Activated T-helper 1 cell treated with anti-CD3 and anti-CD28 coated beads, Interleukin-12 subunit alpha, Interleukin-12 subunit beta, Interleukin-2, Interleukin-4 antibody, amounts not matched to agents 30 ng/mL and 10 ng/mL and 1 ng/mL, durations not matched to agents 14 hours and 24 hours and 36 hours (primary cell): ENCODE measurements at regions not wholly inside any gene's neighbourhood (a gene's known extent, or its start where the extent isn't known, plus 50 kb on each side); places are given as distances from the start of the nearest gene placed in this dataset.

ENCODE experiments used
- DNase-seq: peaks from one replicate; pipeline ENCODE4 v3.0.0; 2021; ENCODE audit warnings: low spot score
- H3K27ac Mint-ChIP-seq: one replicate; pipeline ENCODE4 v1.8.0; 2021; ENCODE audit warnings: mild to moderate bottlenecking, mixed read lengths
- H3K27me3 Mint-ChIP-seq: one replicate; pipeline ENCODE4 v1.8.0; 2022; ENCODE audit warnings: mild to moderate bottlenecking, moderate library complexity, mixed read lengths; ENCODE audit not compliant: insufficient read depth
- H3K36me3 Mint-ChIP-seq: one replicate; pipeline ENCODE4 v1.8.0; 2021; ENCODE audit warnings: low read depth, mixed read lengths
- H3K4me1 Mint-ChIP-seq: one replicate; pipeline ENCODE4 v1.8.0; 2021; ENCODE audit warnings: low read depth, mixed read lengths
- H3K4me3 Mint-ChIP-seq: one replicate; pipeline ENCODE4 v1.8.0; 2021; ENCODE audit warnings: mild to moderate bottlenecking, moderate library complexity, mixed read lengths
- H3K9me3 Mint-ChIP-seq: one replicate; pipeline ENCODE4 v1.8.0; 2021; ENCODE audit warnings: mixed read lengths
- intact Hi-C: fragments of 100-400 bp; cut with micrococcal nuclease; formaldehyde crosslinking; loops from one replicate; pipeline ENCODE4 v1.15.1; 2024

DNA sequence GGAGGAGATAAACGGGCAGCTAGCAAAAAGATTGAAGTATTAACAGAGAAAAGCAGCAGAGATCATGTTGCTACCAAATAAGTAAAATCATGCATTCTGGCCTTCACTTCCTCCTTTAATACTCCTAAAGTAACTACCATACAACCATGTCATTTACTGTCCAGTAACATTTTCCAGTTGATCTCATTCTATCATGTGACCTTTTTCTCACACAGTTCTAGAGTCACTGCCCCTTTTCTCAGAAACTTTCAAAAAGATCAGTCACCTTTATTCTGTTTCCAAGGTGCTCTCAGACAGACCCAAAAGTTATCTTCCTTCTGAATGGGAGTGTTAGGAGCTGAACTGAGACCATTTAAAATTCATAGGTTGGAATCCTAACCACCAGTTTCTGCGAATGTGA is 984.4 kb downstream of the FAM181B start:
- Mint-ChIP-seq H3K27me3 (no peaks in the 10 kb centered on the region), H3K4me1 (no peaks in the 10 kb centered on the region)

GRCh38 chr11:81744336-81745116 is 989.1 kb downstream of the FAM181B start:
- H3K9me3 Mint-ChIP-seq, result no peaks in the 10 kb centered on the region
- no peak overlapping the region for H3K4me3 Mint-ChIP-seq
- peaks cover 2% of the 10 kb centered on the region for H3K27me3 Mint-ChIP-seq
- no peaks in the 10 kb centered on the region for H3K36me3 Mint-ChIP-seq
- intact Hi-C loops, result no loop called here
- H3K27ac Mint-ChIP-seq, result no peak overlapping the region
- DNase-seq, result no peak
- H3K4me1 Mint-ChIP-seq, result no peaks in the 10 kb centered on the region

More for the DNA sequence above, 984.4 kb downstream of the FAM181B start:
- H3K4me3 Mint-ChIP-seq, result no peak overlapping the region
- intact Hi-C loops, result no loop called here
- no peaks in the 10 kb centered on the region for H3K9me3 Mint-ChIP-seq
- H3K36me3 Mint-ChIP-seq, result no peaks in the 10 kb centered on the region
- DNase-seq, result no peak
- no peak overlapping the region for H3K27ac Mint-ChIP-seq

GRCh38 chr11:81725701-81726100 is 1008.0 kb downstream of the FAM181B start:
- Mint-ChIP-seq H3K4me3 (no peak overlapping the region), H3K9me3 (no peaks in the 10 kb centered on the region), H3K36me3 (no peaks in the 10 kb centered on the region), H3K27ac (no peak overlapping the region), H3K27me3 (no peaks in the 10 kb centered on the region), H3K4me1 (no peaks in the 10 kb centered on the region)
- no peak for DNase-seq
- intact Hi-C loops, result no loop called here

DNA sequence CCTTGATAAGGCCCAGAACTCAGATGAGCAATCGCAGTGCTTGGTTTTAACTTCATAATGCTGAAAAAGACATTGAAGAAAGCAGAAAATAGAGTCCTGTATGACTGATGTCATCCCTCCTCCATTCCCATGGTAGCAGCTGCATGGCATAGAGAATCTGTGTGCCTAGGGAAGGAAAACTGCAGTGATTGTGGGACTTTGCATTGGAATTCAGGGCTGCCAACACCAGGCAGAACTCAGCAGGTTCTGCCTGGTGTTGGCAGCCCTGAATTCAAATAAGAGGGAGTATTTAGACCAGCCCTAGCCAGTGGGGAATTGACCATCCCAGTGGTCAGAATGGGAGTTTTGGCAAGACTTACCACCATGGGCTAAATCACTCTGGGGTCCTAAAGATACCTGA is 1016.0 kb downstream of the FAM181B start:
- Mint-ChIP-seq H3K27ac (no peak overlapping the region), H3K36me3 (no peaks in the 10 kb centered on the region), H3K27me3 (no peaks in the 10 kb centered on the region), H3K4me3 (no peak overlapping the region), H3K9me3 (no peaks in the 10 kb centered on the region), H3K4me1 (no peaks in the 10 kb centered on the region)
- no peak for DNase-seq
- intact Hi-C loops, result no loop called here

- Mint-ChIP-seq H3K27ac (no peak overlapping the region), H3K27me3 (no peaks in the 10 kb centered on the region), H3K36me3 (no peaks in the 10 kb centered on the region), H3K4me1 (no peaks in the 10 kb centered on the region), H3K4me3 (no peak overlapping the region), H3K9me3 (no peaks in the 10 kb centered on the region)
- intact Hi-C loops, result no loop called here
- no peak for DNase-seq
Observed at GRCh38 chr11:81707881-81708280, 1025.8 kb downstream of the FAM181B start.

- Mint-ChIP-seq H3K27ac (no peak overlapping the region), H3K9me3 (no peaks in the 10 kb centered on the region), H3K27me3 (no peaks in the 10 kb centered on the region), H3K36me3 (no peaks in the 10 kb centered on the region), H3K4me3 (no peak overlapping the region), H3K4me1 (no peaks in the 10 kb centered on the region)
- no peak for DNase-seq
- intact Hi-C loops, result no loop called here
Observed at GRCh38 chr11:81705283-81705682, 1028.4 kb downstream of the FAM181B start.

- intact Hi-C loops, result no loop called here
- H3K4me1 Mint-ChIP-seq, result no peaks in the 10 kb centered on the region
- peaks cover 25% of the 10 kb centered on the region for H3K9me3 Mint-ChIP-seq
- no peak overlapping the region for H3K27ac Mint-ChIP-seq
- no peaks in the 10 kb centered on the region for H3K27me3 Mint-ChIP-seq
- H3K4me3 Mint-ChIP-seq, result no peak overlapping the region
- no peaks in the 10 kb centered on the region for H3K36me3 Mint-ChIP-seq
- no peak for DNase-seq
Observed at GRCh38 chr11:81700076-81700475, 1033.6 kb downstream of the FAM181B start.

- Mint-ChIP-seq H3K4me1 (no peaks in the 10 kb centered on the region), H3K27me3 (no peaks in the 10 kb centered on the region), H3K36me3 (no peaks in the 10 kb centered on the region), H3K4me3 (no peak overlapping the region), H3K27ac (no peak overlapping the region), H3K9me3 (no peaks in the 10 kb centered on the region)
- DNase-seq, result no peak
- intact Hi-C loops, result no loop called here
Observed at GRCh38 chr11:81687057-81687456, 1046.6 kb downstream of the FAM181B start.

GRCh38 chr11:81674211-81674610 is 1059.5 kb downstream of the FAM181B start:
- DNase-seq, result no peak
- Mint-ChIP-seq H3K4me1 (no peaks in the 10 kb centered on the region), H3K4me3 (no peak overlapping the region), H3K27ac (no peak overlapping the region), H3K9me3 (no peaks in the 10 kb centered on the region), H3K36me3 (no peaks in the 10 kb centered on the region), H3K27me3 (peaks cover 2% of the 10 kb centered on the region)
- intact Hi-C loops, result no loop called here

DNA sequence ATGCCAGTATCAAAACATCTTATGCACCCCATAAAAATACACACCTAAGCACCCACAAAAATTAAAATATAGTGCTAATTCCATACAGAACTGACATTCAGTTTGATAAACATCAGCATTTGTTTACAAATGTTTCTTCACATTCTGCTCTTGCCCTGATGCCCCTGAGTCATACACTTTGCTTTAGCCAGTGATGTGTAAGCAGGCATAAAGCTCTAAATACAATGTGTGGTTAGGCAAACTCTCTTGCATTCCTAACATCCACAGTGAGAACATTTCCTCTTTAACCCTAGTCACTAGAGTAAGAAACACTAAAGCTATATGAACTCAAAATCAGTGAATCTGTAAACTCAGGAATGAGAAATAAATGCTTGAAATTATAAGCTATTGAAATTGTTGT is 1060.7 kb downstream of the FAM181B start:
- peaks cover 2% of the 10 kb centered on the region for H3K27me3 Mint-ChIP-seq
- no peaks in the 10 kb centered on the region for H3K4me1 Mint-ChIP-seq
- no peak overlapping the region for H3K4me3 Mint-ChIP-seq
- DNase-seq, result no peak
- H3K27ac Mint-ChIP-seq, result no peak overlapping the region
- H3K36me3 Mint-ChIP-seq, result no peaks in the 10 kb centered on the region
- intact Hi-C loops, result no loop called here
- H3K9me3 Mint-ChIP-seq, result no peaks in the 10 kb centered on the region

DNA sequence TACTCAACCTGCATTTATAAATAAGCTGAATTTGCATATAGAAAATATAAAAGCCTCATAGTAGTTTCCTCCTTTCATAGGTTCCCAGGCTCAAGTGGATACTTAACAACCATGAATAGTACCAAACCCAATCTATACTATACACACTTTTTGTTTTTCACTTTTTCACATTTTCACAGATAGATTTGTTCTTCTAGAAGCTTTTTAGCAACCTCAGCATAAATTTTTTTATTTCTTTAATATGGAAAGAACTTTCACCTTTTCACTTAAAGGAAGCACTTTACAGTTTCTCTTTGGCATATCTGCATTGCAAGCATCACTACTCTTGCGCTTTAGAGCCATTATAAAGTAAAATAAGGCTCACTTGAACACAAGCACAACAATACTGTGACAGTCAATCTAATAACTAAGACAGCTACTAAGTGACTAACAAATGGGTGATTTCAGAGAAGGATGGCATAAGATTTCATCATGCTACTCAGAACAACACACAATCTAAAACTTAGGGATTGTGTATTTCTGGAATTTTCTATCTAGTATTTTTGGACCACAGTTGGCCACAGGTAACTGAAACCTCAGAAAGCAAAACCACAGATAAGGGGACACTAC is 1063.6 kb downstream of the FAM181B start:
- no peak overlapping the region for H3K27ac Mint-ChIP-seq
- no peaks in the 10 kb centered on the region for H3K36me3 Mint-ChIP-seq

DNA sequence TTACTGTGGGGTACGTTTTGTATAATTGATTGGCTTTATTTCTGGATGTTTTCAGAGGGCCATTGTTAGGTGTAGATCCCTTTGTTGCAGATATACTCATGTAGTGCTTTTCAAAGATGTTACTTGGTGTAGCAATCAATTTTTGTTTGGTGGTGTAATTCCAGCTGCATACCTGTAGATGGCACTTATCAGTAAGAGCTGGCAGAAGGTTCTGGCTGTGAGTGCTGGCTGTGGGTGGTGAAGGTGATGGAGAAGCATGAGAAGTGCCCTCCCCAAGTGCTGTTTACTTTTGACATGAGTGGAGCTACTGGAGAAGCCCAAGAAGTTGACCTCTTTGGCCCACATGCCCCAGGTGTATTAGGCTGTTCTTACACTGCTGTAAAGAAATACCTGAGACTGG is 1074.9 kb downstream of the FAM181B start:
- H3K9me3 Mint-ChIP-seq, result no peaks in the 10 kb centered on the region
- intact Hi-C loops, result loop anchor here (5.0 kb wide), 1 partner anchor 379 kb away; no protein-coding TSS in a partner anchor
- H3K36me3 Mint-ChIP-seq, result no peaks in the 10 kb centered on the region
- no peak for DNase-seq
- H3K4me1 Mint-ChIP-seq, result no peaks in the 10 kb centered on the region
- H3K4me3 Mint-ChIP-seq, result no peak overlapping the region
- H3K27me3 Mint-ChIP-seq, result peaks cover 1% of the 10 kb centered on the region
- no peak overlapping the region for H3K27ac Mint-ChIP-seq

More for the DNA sequence above, 1063.6 kb downstream of the FAM181B start:
- intact Hi-C loops, result no loop called here
- no peak for DNase-seq
- no peaks in the 10 kb centered on the region for H3K9me3 Mint-ChIP-seq
- H3K4me1 Mint-ChIP-seq, result no peaks in the 10 kb centered on the region
- no peaks in the 10 kb centered on the region for H3K27me3 Mint-ChIP-seq
- H3K4me3 Mint-ChIP-seq, result no peak overlapping the region

- H3K4me3 Mint-ChIP-seq, result no peak overlapping the region
- H3K9me3 Mint-ChIP-seq, result no peaks in the 10 kb centered on the region
- no peaks in the 10 kb centered on the region for H3K4me1 Mint-ChIP-seq
- DNase-seq, result no peak
- intact Hi-C loops, result loop anchor here (5.0 kb wide), 1 partner anchor 382 kb away; no protein-coding TSS in a partner anchor
- H3K27me3 Mint-ChIP-seq, result peaks cover 3% of the 10 kb centered on the region
- no peak overlapping the region for H3K27ac Mint-ChIP-seq
- no peaks in the 10 kb centered on the region for H3K36me3 Mint-ChIP-seq
Observed at GRCh38 chr11:81655351-81655750, 1078.3 kb downstream of the FAM181B start.
